ENCODE measurements at regions not wholly inside any gene's neighbourhood (a gene's known extent, or its start where the extent isn't known, plus 50 kb on each side); places are given as distances from the start of the nearest gene placed in this dataset.
"Not testable (repeated sequence)": the region's sequence is repeated elsewhere in the genome, so short reads cannot be mapped to it uniquely, and the experiment has no call there.

- TF ChIP-seq CTCF (IDR thresholded peaks at IDR 0.05; ENCODE audit: extremely low read depth, missing control alignments), result no peak
- no peak for DNase-seq (ENCODE audit: low spot score)
Observed at GRCh38 chr6:167404385-167405049, 79.6 kb downstream of the TTLL2 start.

- no peak for DNase-seq (ENCODE audit: low spot score)
- TF ChIP-seq CTCF (IDR thresholded peaks at IDR 0.05; ENCODE audit: extremely low read depth, missing control alignments), result no peak
Observed at GRCh38 chr6:167405778-167406532, 81.1 kb downstream of the TTLL2 start.

GRCh38 chr6:167406533-167407238 lies 81.8 kb downstream of the TTLL2 start:
- DNase-seq (ENCODE audit: low spot score), result not testable (repeated sequence)

GRCh38 chr6:167407239-167408064 lies 82.6 kb downstream of the TTLL2 start:
- TF ChIP-seq CTCF (IDR thresholded peaks at IDR 0.05; ENCODE audit: extremely low read depth, missing control alignments), result no peak
- no peak for DNase-seq (ENCODE audit: low spot score)

GRCh38 chr6:167408235-167408869 lies 83.5 kb downstream of the TTLL2 start:
- no peak for TF ChIP-seq CTCF (IDR thresholded peaks at IDR 0.05; ENCODE audit: extremely low read depth, missing control alignments)
- DNase-seq (ENCODE audit: low spot score), result no peak

- no peak for TF ChIP-seq CTCF (IDR thresholded peaks at IDR 0.05; ENCODE audit: extremely low read depth, missing control alignments)
Observed at GRCh38 chr6:167409079-167409478, 84.2 kb downstream of the TTLL2 start.

GRCh38 chr6:167409694-167410093 lies 84.8 kb downstream of the TTLL2 start:
- no peak for DNase-seq (ENCODE audit: low spot score)
- no peak for TF ChIP-seq CTCF (IDR thresholded peaks at IDR 0.05; ENCODE audit: extremely low read depth, missing control alignments)

More at GRCh38 chr6:167409079-167409478, 84.2 kb downstream of the TTLL2 start:
- no peak for DNase-seq (ENCODE audit: low spot score)
